Activated CD8-positive, alpha-beta memory T cell treated with anti-CD3 and anti-CD28 coated beads, Interleukin-2, amount 50 U/mL, for 1 hour (primary cell): ENCODE measurements at regions not wholly inside any gene's neighbourhood (a gene's known extent, or its start where the extent isn't known, plus 50 kb on each side); places are given as distances from the start of the nearest gene placed in this dataset.
"Not testable (repeated sequence)": the region's sequence is repeated elsewhere in the genome, so short reads cannot be mapped to it uniquely, and the experiment has no call there.

Source experiments
- DNase-seq: peaks from one replicate; pipeline ENCODE4 v3.0.0-alpha.2; 2020; ENCODE audit errors: extremely low read depth

GRCh38 chr4:141530627-141531026, 105.8 kb upstream of the IL15 start:
- no peak for DNase-seq

GRCh38 chr4:141534985-141535384, 101.4 kb upstream of the IL15 start:
- DNase-seq, result no peak

- no peak for DNase-seq
Measured at GRCh38 chr4:141538001-141538400, 98.4 kb upstream of the IL15 start.

GRCh38 chr4:141540643-141541042, 95.7 kb upstream of the IL15 start:
- no peak for DNase-seq

- no peak for DNase-seq
Measured at GRCh38 chr4:141541851-141542250, 94.5 kb upstream of the IL15 start.

- DNase-seq, result no peak
Measured at GRCh38 chr4:141543176-141543575, 93.2 kb upstream of the IL15 start.

GRCh38 chr4:141543706-141544105, 92.7 kb upstream of the IL15 start:
- DNase-seq, result no peak

GRCh38 chr4:141548791-141549190, 87.6 kb upstream of the IL15 start:
- no peak for DNase-seq

- DNase-seq, result no peak
Measured at GRCh38 chr4:141560056-141560455, 76.3 kb upstream of the IL15 start.

- DNase-seq, result no peak
Measured at GRCh38 chr4:141562649-141563048, 73.7 kb upstream of the IL15 start.

GRCh38 chr4:141563723-141564122, 72.7 kb upstream of the IL15 start:
- DNase-seq, result no peak

GRCh38 chr4:141564961-141565360, 71.4 kb upstream of the IL15 start:
- not testable (repeated sequence) for DNase-seq

GRCh38 chr4:141565379-141566089, 70.8 kb upstream of the IL15 start:
- DNase-seq, result no peak

GRCh38 chr4:141567326-141567915, 69.0 kb upstream of the IL15 start:
- no peak for DNase-seq

- no peak for DNase-seq
Measured at GRCh38 chr4:141569141-141569540, 67.2 kb upstream of the IL15 start.

GRCh38 chr4:141570290-141570689, 66.1 kb upstream of the IL15 start:
- DNase-seq, result no peak

GRCh38 chr4:141571362-141571761, 65.0 kb upstream of the IL15 start:
- DNase-seq, result no peak

GRCh38 chr4:141571793-141572192, 64.6 kb upstream of the IL15 start:
- no peak for DNase-seq

- no peak for DNase-seq
Measured at GRCh38 chr4:141573678-141574077, 62.7 kb upstream of the IL15 start.

- no peak for DNase-seq
Measured at GRCh38 chr4:141575884-141576283, 60.5 kb upstream of the IL15 start.

- DNase-seq, result no peak
Measured at GRCh38 chr4:141576585-141577110, 59.7 kb upstream of the IL15 start.

GRCh38 chr4:141578451-141578850, 57.9 kb upstream of the IL15 start:
- no peak for DNase-seq

- DNase-seq, result no peak
Measured at GRCh38 chr4:141580523-141580922, 55.9 kb upstream of the IL15 start.
